GM18502 (cell line): ENCODE measurements at regions not wholly inside any gene's neighbourhood (a gene's known extent, or its start where the extent isn't known, plus 50 kb on each side); places are given as distances from the start of the nearest gene placed in this dataset.

Experiments used
- ATAC-seq: cut with Tn5 transposase; IDR thresholded peaks from one replicate; pipeline ENCODE4 v1.9.1; 2021; ENCODE audit warnings: mild to moderate bottlenecking; ENCODE audit not compliant: unreplicated experiment, poor library complexity

- no peak for ATAC-seq
These were observed 454.2 kb upstream of the SGCD start for GRCh38 chr5:155872629-155873220.

- ATAC-seq: no peak
These were observed 447.9 kb upstream of the SGCD start for GRCh38 chr5:155878991-155879575.

- ATAC-seq: no peak
These were observed 442.9 kb upstream of the SGCD start for GRCh38 chr5:155884041-155884440.

- no peak for ATAC-seq
These were observed 441.8 kb upstream of the SGCD start for GRCh38 chr5:155885199-155885598.

GRCh38 chr5:155886311-155887031 lies 440.5 kb upstream of the SGCD start:
- ATAC-seq: no peak

- no peak for ATAC-seq
These were observed 431.5 kb upstream of the SGCD start for GRCh38 chr5:155895484-155895883.

GRCh38 chr5:155897761-155898160 lies 429.2 kb upstream of the SGCD start:
- no peak for ATAC-seq

GRCh38 chr5:155898284-155898683 lies 428.7 kb upstream of the SGCD start:
- ATAC-seq: no peak

GRCh38 chr5:155903791-155904190 lies 423.2 kb upstream of the SGCD start:
- no peak for ATAC-seq

- ATAC-seq: no peak
These were observed 421.6 kb upstream of the SGCD start for GRCh38 chr5:155905364-155905763.

- peak; percentile 56 for ATAC-seq
These were observed 420.9 kb upstream of the SGCD start for GRCh38 chr5:155906046-155906445.

- no peak for ATAC-seq
These were observed 418.4 kb upstream of the SGCD start for GRCh38 chr5:155908543-155908942.

GRCh38 chr5:155912291-155912690 lies 414.7 kb upstream of the SGCD start:
- no peak for ATAC-seq

- no peak for ATAC-seq
These were observed 412.2 kb upstream of the SGCD start for GRCh38 chr5:155914766-155915165.

GRCh38 chr5:155915601-155916000 lies 411.4 kb upstream of the SGCD start:
- ATAC-seq: no peak

- no peak for ATAC-seq
These were observed 407.8 kb upstream of the SGCD start for GRCh38 chr5:155919126-155919525.

GRCh38 chr5:155919725-155920124 lies 407.2 kb upstream of the SGCD start:
- ATAC-seq: no peak

GRCh38 chr5:155921621-155922020 lies 405.3 kb upstream of the SGCD start:
- no peak for ATAC-seq

- no peak for ATAC-seq
These were observed 403.2 kb upstream of the SGCD start for GRCh38 chr5:155923784-155924183.

- ATAC-seq: no peak
These were observed 400.9 kb upstream of the SGCD start for GRCh38 chr5:155926031-155926430.

GRCh38 chr5:155926766-155927165 lies 400.2 kb upstream of the SGCD start:
- ATAC-seq: no peak

- ATAC-seq: no peak
These were observed 397.9 kb upstream of the SGCD start for GRCh38 chr5:155929112-155929511.
